ENCODE measurements at regions not wholly inside any gene's neighbourhood (a gene's known extent, or its start where the extent isn't known, plus 50 kb on each side); places are given as distances from the start of the nearest gene placed in this dataset.

DNA sequence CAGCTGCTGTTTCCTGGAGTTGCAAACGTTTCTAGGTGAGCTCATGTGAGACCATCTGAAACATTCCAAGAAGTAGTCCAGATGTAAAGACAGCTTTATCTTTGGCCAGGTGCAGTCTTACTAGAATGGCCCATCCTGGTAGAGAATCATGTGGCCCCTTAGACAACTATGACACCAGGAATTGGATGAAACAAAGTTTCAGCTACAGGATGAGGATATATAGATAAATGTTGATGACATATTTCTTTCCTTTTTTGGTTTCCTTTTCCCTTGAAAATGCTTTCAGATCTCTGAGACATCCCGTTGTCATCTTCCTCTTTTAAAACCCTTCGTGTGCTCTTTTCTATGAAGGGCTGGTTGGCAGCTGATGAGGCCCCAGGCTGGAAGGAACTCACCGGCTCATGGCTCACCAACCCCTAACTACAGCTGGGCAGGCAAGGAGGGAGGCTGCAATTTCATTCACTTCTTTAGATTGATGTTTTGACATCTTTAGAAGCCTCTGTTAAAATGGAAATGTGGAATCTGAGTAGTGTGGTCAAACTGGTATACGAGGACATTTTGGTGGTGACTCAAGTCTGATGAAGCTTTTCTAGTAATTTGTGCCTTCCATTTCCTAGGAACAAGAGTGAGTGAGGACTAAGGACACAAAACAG is 167.9 kb upstream of the TNFAIP3 start:
- Histone ChIP-seq H3K27me3 (ENCODE audit: insufficient read depth, low read length) (no peaks in the 10 kb centered on the region), H2AFZ (ENCODE audit: low read length, unreplicated experiment) (peak overlapping the region; percentile 28), H3K4me3 (ENCODE audit: low read depth, low read length) (no peak overlapping the region), H3K36me3 (ENCODE audit: insufficient read depth, low read length) (no peaks in the 10 kb centered on the region), H3K79me2 (ENCODE audit: control insufficient read depth, insufficient read depth, low read length, unreplicated experiment) (no peaks in the 10 kb centered on the region), H3K27ac (ENCODE audit: low read depth, low read length) (peak overlapping the region; percentile 12; the same call in 1 of the 2 replicates), H3K4me1 (ENCODE audit: control insufficient read depth, insufficient read depth, low read length, unreplicated experiment) (peaks cover 23% of the 10 kb centered on the region)

- no peaks in the 10 kb centered on the region for H3K36me3 ChIP-seq (ENCODE audit: insufficient read depth, low read length)
- peaks cover 26% of the 10 kb centered on the region for H3K4me1 ChIP-seq (ENCODE audit: control insufficient read depth, insufficient read depth, low read length, unreplicated experiment)
- no peak overlapping the region for H3K4me3 ChIP-seq (ENCODE audit: low read depth, low read length)
- H3K79me2 ChIP-seq (ENCODE audit: control insufficient read depth, insufficient read depth, low read length, unreplicated experiment), result no peaks in the 10 kb centered on the region
- no peaks in the 10 kb centered on the region for H3K27me3 ChIP-seq (ENCODE audit: insufficient read depth, low read length)
- no peak overlapping the region for H3K27ac ChIP-seq (ENCODE audit: low read depth, low read length)
- H2AFZ ChIP-seq (ENCODE audit: low read length, unreplicated experiment), result no peak overlapping the region
These were observed 166.9 kb upstream of the TNFAIP3 start for GRCh38 chr6:137700161-137700560.

- no peaks in the 10 kb centered on the region for H3K36me3 ChIP-seq (ENCODE audit: insufficient read depth, low read length)
- no peak overlapping the region for H3K4me3 ChIP-seq (ENCODE audit: low read depth, low read length)
- no peak overlapping the region for H2AFZ ChIP-seq (ENCODE audit: low read length, unreplicated experiment)
- H3K27me3 ChIP-seq (ENCODE audit: insufficient read depth, low read length), result no peaks in the 10 kb centered on the region
- no peak overlapping the region for H3K27ac ChIP-seq (ENCODE audit: low read depth, low read length)
- H3K4me1 ChIP-seq (ENCODE audit: control insufficient read depth, insufficient read depth, low read length, unreplicated experiment), result peaks cover 32% of the 10 kb centered on the region
- no peaks in the 10 kb centered on the region for H3K79me2 ChIP-seq (ENCODE audit: control insufficient read depth, insufficient read depth, low read length, unreplicated experiment)
These were observed 166.1 kb upstream of the TNFAIP3 start for GRCh38 chr6:137700751-137701477.

GRCh38 chr6:137701942-137702341 is 165.1 kb upstream of the TNFAIP3 start:
- Histone ChIP-seq H3K79me2 (ENCODE audit: control insufficient read depth, insufficient read depth, low read length, unreplicated experiment) (no peaks in the 10 kb centered on the region), H2AFZ (ENCODE audit: low read length, unreplicated experiment) (no peak overlapping the region), H3K27me3 (ENCODE audit: insufficient read depth, low read length) (no peaks in the 10 kb centered on the region), H3K4me1 (ENCODE audit: control insufficient read depth, insufficient read depth, low read length, unreplicated experiment) (peaks cover 34% of the 10 kb centered on the region), H3K27ac (ENCODE audit: low read depth, low read length) (no peak overlapping the region), H3K36me3 (ENCODE audit: insufficient read depth, low read length) (no peaks in the 10 kb centered on the region), H3K4me3 (ENCODE audit: low read depth, low read length) (no peak overlapping the region)

DNA sequence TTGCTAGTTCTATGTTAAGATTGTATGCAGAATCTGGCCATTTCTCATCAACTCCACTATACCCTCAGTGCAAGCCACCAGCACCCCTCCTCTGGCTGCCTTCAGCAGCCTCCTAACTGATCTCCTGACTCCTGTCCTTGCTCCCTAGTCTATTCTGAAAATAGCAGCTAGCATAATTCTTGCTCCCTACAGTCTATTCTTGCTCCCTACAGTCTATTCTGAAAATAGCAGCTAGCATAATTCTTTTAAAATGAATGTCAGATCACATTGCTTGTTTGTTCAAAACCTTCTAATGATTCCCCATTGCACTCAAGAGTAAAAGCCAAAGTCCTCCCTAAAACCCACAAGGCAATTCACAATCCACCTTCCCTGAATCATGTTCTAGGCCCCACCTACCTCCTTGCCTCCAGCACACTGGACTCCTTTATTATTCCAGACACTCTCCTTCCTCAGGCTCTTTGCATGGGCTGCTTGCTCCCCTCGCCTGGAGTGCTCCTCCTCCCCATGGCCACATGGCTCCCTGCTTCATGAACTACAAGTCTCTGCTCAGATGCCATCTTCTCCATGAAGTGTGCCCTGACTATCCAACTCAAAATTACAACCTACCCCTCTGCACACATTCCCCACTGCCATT is 164.2 kb upstream of the TNFAIP3 start:
- H3K79me2 ChIP-seq (ENCODE audit: control insufficient read depth, insufficient read depth, low read length, unreplicated experiment), result no peaks in the 10 kb centered on the region
- H3K4me3 ChIP-seq (ENCODE audit: low read depth, low read length), result no peak overlapping the region
- no peaks in the 10 kb centered on the region for H3K36me3 ChIP-seq (ENCODE audit: insufficient read depth, low read length)
- H3K4me1 ChIP-seq (ENCODE audit: control insufficient read depth, insufficient read depth, low read length, unreplicated experiment), result peaks cover 34% of the 10 kb centered on the region
- no peaks in the 10 kb centered on the region for H3K27me3 ChIP-seq (ENCODE audit: insufficient read depth, low read length)
- no peak overlapping the region for H3K27ac ChIP-seq (ENCODE audit: low read depth, low read length)
- no peak overlapping the region for H2AFZ ChIP-seq (ENCODE audit: low read length, unreplicated experiment)

DNA sequence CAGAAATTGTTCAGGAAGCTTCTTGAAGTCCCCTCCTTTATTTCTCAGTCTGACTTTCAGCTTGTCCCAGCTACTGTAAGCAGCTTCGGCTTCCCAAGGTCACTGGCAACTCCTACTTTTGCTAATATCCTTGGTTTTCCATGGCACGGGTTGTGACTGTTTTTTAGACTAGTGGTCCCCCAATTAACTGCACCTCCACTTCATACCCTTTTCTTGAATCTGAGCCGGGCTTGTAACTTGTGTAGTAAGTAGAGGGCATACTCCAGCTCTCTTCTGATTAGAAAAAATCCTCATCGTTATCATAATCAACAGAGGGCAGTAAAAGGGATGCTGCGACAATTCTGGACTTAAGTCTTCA is 162.3 kb upstream of the TNFAIP3 start:
- no peaks in the 10 kb centered on the region for H3K79me2 ChIP-seq (ENCODE audit: control insufficient read depth, insufficient read depth, low read length, unreplicated experiment)
- H3K27me3 ChIP-seq (ENCODE audit: insufficient read depth, low read length), result no peaks in the 10 kb centered on the region
- no peaks in the 10 kb centered on the region for H3K36me3 ChIP-seq (ENCODE audit: insufficient read depth, low read length)
- H3K4me3 ChIP-seq (ENCODE audit: low read depth, low read length), result no peak overlapping the region
- H3K4me1 ChIP-seq (ENCODE audit: control insufficient read depth, insufficient read depth, low read length, unreplicated experiment), result peaks cover 36% of the 10 kb centered on the region
- peak overlapping the region; percentile 34 for H2AFZ ChIP-seq (ENCODE audit: low read length, unreplicated experiment)
- H3K27ac ChIP-seq (ENCODE audit: low read depth, low read length), result no peak overlapping the region

- H2AFZ ChIP-seq (ENCODE audit: low read length, unreplicated experiment), result peak overlapping the region; percentile 34
- H3K4me1 ChIP-seq (ENCODE audit: control insufficient read depth, insufficient read depth, low read length, unreplicated experiment), result peaks cover 39% of the 10 kb centered on the region
- H3K27me3 ChIP-seq (ENCODE audit: insufficient read depth, low read length), result no peaks in the 10 kb centered on the region
- no peaks in the 10 kb centered on the region for H3K79me2 ChIP-seq (ENCODE audit: control insufficient read depth, insufficient read depth, low read length, unreplicated experiment)
- H3K4me3 ChIP-seq (ENCODE audit: low read depth, low read length), result no peak overlapping the region
- H3K36me3 ChIP-seq (ENCODE audit: insufficient read depth, low read length), result no peaks in the 10 kb centered on the region
- no peak overlapping the region for H3K27ac ChIP-seq (ENCODE audit: low read depth, low read length)
These were observed 161.6 kb upstream of the TNFAIP3 start for GRCh38 chr6:137705160-137706082.

GRCh38 chr6:137706083-137706750 is 160.8 kb upstream of the TNFAIP3 start:
- no peaks in the 10 kb centered on the region for H3K36me3 ChIP-seq (ENCODE audit: insufficient read depth, low read length)
- H3K79me2 ChIP-seq (ENCODE audit: control insufficient read depth, insufficient read depth, low read length, unreplicated experiment), result no peaks in the 10 kb centered on the region
- H3K4me3 ChIP-seq (ENCODE audit: low read depth, low read length), result no peak overlapping the region
- no peaks in the 10 kb centered on the region for H3K27me3 ChIP-seq (ENCODE audit: insufficient read depth, low read length)
- H3K27ac ChIP-seq (ENCODE audit: low read depth, low read length), result no peak overlapping the region
- H2AFZ ChIP-seq (ENCODE audit: low read length, unreplicated experiment), result no peak overlapping the region
- peaks cover 35% of the 10 kb centered on the region for H3K4me1 ChIP-seq (ENCODE audit: control insufficient read depth, insufficient read depth, low read length, unreplicated experiment)

DNA sequence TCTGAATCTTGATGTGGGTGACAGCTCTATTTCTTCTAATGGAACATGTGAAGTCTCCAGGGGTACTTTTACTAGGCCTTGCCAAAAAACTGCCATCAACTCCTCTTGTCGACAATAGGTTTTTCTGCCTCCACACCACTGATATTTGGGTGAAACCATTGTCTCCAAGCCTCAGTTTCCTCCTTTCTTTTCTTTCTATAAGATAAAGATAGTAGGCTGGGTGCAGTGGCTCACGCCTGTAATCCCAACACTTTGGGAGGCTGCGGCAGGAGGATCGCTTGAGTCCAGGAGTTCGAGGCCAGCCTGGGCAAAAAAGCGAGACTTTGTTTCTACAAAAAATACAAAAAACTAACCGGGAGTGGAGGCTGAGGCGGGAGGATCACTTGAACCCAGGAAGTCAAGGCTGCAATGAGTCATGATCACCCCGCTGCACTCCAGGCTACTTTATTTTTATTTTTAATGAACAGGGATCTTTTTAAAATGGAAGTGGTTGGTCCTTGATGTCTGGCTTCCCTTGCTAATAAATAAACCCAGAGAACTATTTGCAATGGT is 159.9 kb upstream of the TNFAIP3 start:
- peak overlapping the region; percentile 89; the same call in 1 of the 2 replicates for H3K27ac ChIP-seq (ENCODE audit: low read depth, low read length)
- H3K4me3 ChIP-seq (ENCODE audit: low read depth, low read length), result no peak overlapping the region
- no peak overlapping the region for H2AFZ ChIP-seq (ENCODE audit: low read length, unreplicated experiment)
- H3K27me3 ChIP-seq (ENCODE audit: insufficient read depth, low read length), result no peaks in the 10 kb centered on the region
- H3K4me1 ChIP-seq (ENCODE audit: control insufficient read depth, insufficient read depth, low read length, unreplicated experiment), result peaks cover 35% of the 10 kb centered on the region
- no peaks in the 10 kb centered on the region for H3K79me2 ChIP-seq (ENCODE audit: control insufficient read depth, insufficient read depth, low read length, unreplicated experiment)
- H3K36me3 ChIP-seq (ENCODE audit: insufficient read depth, low read length), result no peaks in the 10 kb centered on the region

Data from ACC112 (cell line).